Activated T-helper 17 cell treated with anti-CD3 and anti-CD28 coated beads, Interleukin-2, amount 50 U/mL, for 72 hours (primary cell): ENCODE measurements at regions not wholly inside any gene's neighbourhood (a gene's known extent, or its start where the extent isn't known, plus 50 kb on each side); places are given as distances from the start of the nearest gene placed in this dataset.
A peak's percentile ranks its signal among the peaks of the same experiment; 100 is the strongest.

Experiments used
- ATAC-seq: fragments of 150-1000 bp; cut with Tn5 transposase; replicated peaks from 2 replicates; pipeline ENCODE4 v1.10.0; 2021; ENCODE audit warnings: mild to moderate bottlenecking, moderate library complexity
- H3K27ac Mint-ChIP-seq: one replicate; pipeline ENCODE4 v1.8.0; 2022; ENCODE audit warnings: mixed read lengths
- H3K27me3 Mint-ChIP-seq: one replicate; pipeline ENCODE4 v1.8.0; 2022; ENCODE audit warnings: mixed read lengths
- H3K36me3 Mint-ChIP-seq: one replicate; pipeline ENCODE4 v1.8.0; 2022; ENCODE audit warnings: low read depth, mild to moderate bottlenecking, mixed read lengths
- H3K4me1 Mint-ChIP-seq: one replicate; pipeline ENCODE4 v1.8.0; 2022; ENCODE audit warnings: mixed read lengths
- H3K4me3 Mint-ChIP-seq: one replicate; pipeline ENCODE4 v1.8.0; 2022; ENCODE audit warnings: mild to moderate bottlenecking, mixed read lengths
- H3K9me3 Mint-ChIP-seq: one replicate; pipeline ENCODE4 v1.8.0; 2022; ENCODE audit warnings: mixed read lengths

DNA sequence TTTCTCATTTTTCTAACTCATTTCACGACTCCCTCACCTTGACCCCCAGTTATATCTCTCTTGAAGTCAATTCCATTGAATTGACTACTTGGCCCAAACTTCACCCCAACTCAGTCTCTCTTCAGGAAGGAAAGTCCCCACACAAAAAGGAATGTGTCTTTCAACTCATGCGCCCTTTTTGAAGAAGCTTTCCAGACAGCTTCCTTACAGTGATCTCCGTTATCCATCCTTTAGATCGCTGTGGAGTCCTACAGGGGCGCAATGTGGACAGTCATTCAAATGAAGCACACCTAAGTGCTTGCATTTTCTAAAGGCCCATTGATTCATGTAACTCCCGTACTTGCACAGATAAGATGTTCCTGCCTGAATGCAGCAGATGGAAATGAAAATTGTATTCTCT, 101.1 kb upstream of the VPREB1 start:
- no peaks in the 10 kb centered on the region for H3K4me1 Mint-ChIP-seq
- H3K27ac Mint-ChIP-seq, result no peak overlapping the region
- H3K4me3 Mint-ChIP-seq, result no peak overlapping the region
- ATAC-seq, result no peak
- no peaks in the 10 kb centered on the region for H3K36me3 Mint-ChIP-seq
- H3K27me3 Mint-ChIP-seq, result peaks cover 44% of the 10 kb centered on the region
- H3K9me3 Mint-ChIP-seq, result no peaks in the 10 kb centered on the region

GRCh38 chr22:22142661-22143060, 101.9 kb upstream of the VPREB1 start:
- Mint-ChIP-seq H3K9me3 (no peaks in the 10 kb centered on the region), H3K4me1 (no peaks in the 10 kb centered on the region), H3K36me3 (no peaks in the 10 kb centered on the region), H3K4me3 (no peak overlapping the region), H3K27ac (no peak overlapping the region), H3K27me3 (peaks cover 38% of the 10 kb centered on the region)
- ATAC-seq, result no peak

DNA sequence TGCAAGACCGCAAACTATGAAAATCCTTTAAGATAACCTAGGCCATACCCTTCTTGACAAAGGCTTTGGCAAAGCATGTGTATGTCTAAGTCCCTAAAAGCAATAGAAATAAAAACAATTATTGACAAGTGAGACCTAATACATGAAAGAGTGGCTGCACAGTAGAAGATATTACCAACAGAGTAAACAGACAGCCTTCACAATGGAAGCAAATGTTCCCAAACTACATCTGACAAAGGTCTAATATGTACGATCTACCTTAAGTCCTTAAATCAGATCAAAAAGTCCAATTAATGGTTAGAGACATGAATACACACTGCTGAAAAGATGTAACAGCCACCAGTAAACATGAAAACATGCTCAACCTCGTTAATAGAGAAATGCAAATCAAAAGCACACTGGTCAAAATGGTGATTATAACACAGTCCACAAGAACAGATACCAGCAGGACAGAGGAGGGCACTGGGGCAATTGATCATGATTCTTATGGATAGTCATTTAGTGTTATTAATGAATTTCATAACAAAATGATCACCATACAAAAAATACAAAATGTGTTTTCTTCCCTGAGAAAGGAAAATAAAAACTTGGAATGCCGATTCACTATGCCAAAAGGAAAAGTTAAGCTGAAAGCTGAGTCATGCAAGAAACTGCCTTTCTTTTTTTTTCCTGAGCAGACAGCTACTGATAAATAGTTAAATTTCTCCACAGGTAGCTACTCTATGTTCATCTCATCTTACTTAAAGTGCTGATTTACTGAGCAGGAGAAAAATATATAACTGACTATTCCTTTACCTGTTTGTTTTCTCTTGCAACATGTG, 102.6 kb upstream of the VPREB1 start:
- ATAC-seq, result no peak
- Mint-ChIP-seq H3K36me3 (no peaks in the 10 kb centered on the region), H3K27ac (no peak overlapping the region), H3K4me1 (no peaks in the 10 kb centered on the region), H3K4me3 (no peak overlapping the region), H3K27me3 (peaks cover 35% of the 10 kb centered on the region), H3K9me3 (no peaks in the 10 kb centered on the region)

- Mint-ChIP-seq H3K4me3 (no peak overlapping the region), H3K4me1 (no peaks in the 10 kb centered on the region), H3K27me3 (peaks cover 33% of the 10 kb centered on the region), H3K27ac (no peak overlapping the region), H3K9me3 (no peaks in the 10 kb centered on the region), H3K36me3 (no peaks in the 10 kb centered on the region)
- no peak for ATAC-seq
Measured at GRCh38 chr22:22141031-22141430, 103.6 kb upstream of the VPREB1 start.

- Mint-ChIP-seq H3K27ac (no peak overlapping the region), H3K27me3 (peaks cover 30% of the 10 kb centered on the region), H3K4me1 (no peaks in the 10 kb centered on the region), H3K36me3 (no peaks in the 10 kb centered on the region), H3K9me3 (no peaks in the 10 kb centered on the region), H3K4me3 (no peak overlapping the region)
- no peak for ATAC-seq
Measured at GRCh38 chr22:22139364-22139763, 105.2 kb upstream of the VPREB1 start.

DNA sequence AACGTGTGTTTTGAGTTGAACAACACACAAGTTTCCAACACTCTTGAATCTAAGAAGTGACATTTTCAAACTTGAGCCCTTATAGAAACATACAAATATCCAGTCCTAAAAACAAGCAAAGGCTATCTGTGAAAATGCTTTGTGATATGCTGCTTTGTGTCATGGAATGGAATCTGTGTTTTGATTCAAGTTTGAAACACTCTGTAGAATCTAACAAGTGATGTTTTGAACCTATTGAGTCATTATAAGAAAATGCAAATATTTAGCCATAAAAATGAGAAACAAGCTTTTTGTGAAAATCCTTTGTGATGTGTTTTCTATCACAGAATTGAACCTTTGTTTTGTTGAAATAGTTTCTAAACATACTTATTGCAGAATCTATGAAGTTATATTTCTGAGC, 105.7 kb upstream of the VPREB1 start:
- Mint-ChIP-seq H3K4me1 (no peaks in the 10 kb centered on the region), H3K9me3 (no peaks in the 10 kb centered on the region), H3K36me3 (no peaks in the 10 kb centered on the region), H3K27me3 (peaks cover 30% of the 10 kb centered on the region), H3K27ac (no peak overlapping the region), H3K4me3 (no peak overlapping the region)
- no peak for ATAC-seq

- Mint-ChIP-seq H3K4me1 (no peaks in the 10 kb centered on the region), H3K27me3 (peaks cover 24% of the 10 kb centered on the region), H3K36me3 (no peaks in the 10 kb centered on the region), H3K27ac (no peak overlapping the region), H3K9me3 (no peaks in the 10 kb centered on the region), H3K4me3 (no peak overlapping the region)
- no peak for ATAC-seq
Measured at GRCh38 chr22:22137891-22138290, 106.7 kb upstream of the VPREB1 start.

DNA sequence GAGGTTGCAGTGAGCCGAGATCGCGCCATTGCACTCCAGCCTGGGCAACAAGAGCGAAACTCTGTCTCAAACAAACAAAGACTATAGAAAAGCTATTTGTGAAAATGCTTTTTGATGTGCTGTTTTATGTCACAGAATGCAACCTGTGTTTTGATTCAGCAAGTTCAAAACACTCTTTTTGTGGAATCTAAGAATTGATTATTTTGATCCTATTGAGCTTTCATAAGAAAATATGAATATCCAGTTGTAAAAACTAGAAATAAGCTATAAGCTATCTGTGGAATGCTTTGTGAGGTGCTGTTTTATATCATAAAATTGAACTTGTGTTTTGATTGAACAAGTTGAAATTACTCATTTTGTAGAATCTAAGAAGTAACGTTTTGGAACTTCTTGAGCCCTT, 110.7 kb upstream of the VPREB1 start:
- Mint-ChIP-seq H3K4me3 (no peak overlapping the region), H3K36me3 (no peaks in the 10 kb centered on the region), H3K27me3 (peaks cover 3% of the 10 kb centered on the region), H3K27ac (no peak overlapping the region), H3K9me3 (no peaks in the 10 kb centered on the region), H3K4me1 (no peaks in the 10 kb centered on the region)
- ATAC-seq, result no peak

- Mint-ChIP-seq H3K4me3 (no peak overlapping the region), H3K9me3 (no peaks in the 10 kb centered on the region), H3K27ac (no peak overlapping the region), H3K36me3 (no peaks in the 10 kb centered on the region), H3K4me1 (no peaks in the 10 kb centered on the region), H3K27me3 (peaks cover 9% of the 10 kb centered on the region)
- ATAC-seq, result peak; percentile 59
Measured at GRCh38 chr22:22130953-22131608, 113.5 kb upstream of the VPREB1 start.

- Mint-ChIP-seq H3K4me3 (no peak overlapping the region), H3K27me3 (peaks cover 12% of the 10 kb centered on the region), H3K4me1 (no peaks in the 10 kb centered on the region), H3K9me3 (no peaks in the 10 kb centered on the region), H3K36me3 (no peaks in the 10 kb centered on the region), H3K27ac (no peak overlapping the region)
- no peak for ATAC-seq
Measured at GRCh38 chr22:22129387-22129786, 115.2 kb upstream of the VPREB1 start.

DNA sequence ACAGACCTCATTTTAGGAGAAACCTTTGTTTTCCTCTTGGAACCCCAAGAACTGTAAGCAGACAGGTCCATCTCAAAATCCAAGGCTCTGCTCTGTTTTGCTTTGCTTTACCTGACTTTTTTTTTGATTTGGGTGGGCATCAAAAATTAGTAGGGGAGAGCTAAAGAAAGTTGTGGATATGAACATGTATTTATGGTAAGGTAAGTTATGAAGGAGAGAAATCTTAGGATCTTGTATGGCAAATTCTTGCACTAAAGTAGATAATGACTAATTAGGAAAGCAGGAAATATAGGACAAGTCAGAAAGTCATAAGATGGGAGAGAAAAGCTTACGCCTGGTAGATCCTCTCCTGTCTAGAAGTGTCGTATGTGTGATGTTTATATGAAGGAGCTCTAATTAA, 116.1 kb upstream of the VPREB1 start:
- Mint-ChIP-seq H3K4me3 (no peak overlapping the region), H3K27me3 (peaks cover 21% of the 10 kb centered on the region), H3K9me3 (no peaks in the 10 kb centered on the region), H3K36me3 (no peaks in the 10 kb centered on the region), H3K27ac (no peak overlapping the region), H3K4me1 (peaks cover 1% of the 10 kb centered on the region)
- no peak for ATAC-seq

- no peaks in the 10 kb centered on the region for H3K36me3 Mint-ChIP-seq
- no peaks in the 10 kb centered on the region for H3K9me3 Mint-ChIP-seq
- no peak for ATAC-seq
- peaks cover 31% of the 10 kb centered on the region for H3K27me3 Mint-ChIP-seq
- peaks cover 4% of the 10 kb centered on the region for H3K4me1 Mint-ChIP-seq
- no peak overlapping the region for H3K4me3 Mint-ChIP-seq
- no peak overlapping the region for H3K27ac Mint-ChIP-seq
Measured at GRCh38 chr22:22127100-22127499, 117.5 kb upstream of the VPREB1 start.

GRCh38 chr22:22125579-22126468, 118.8 kb upstream of the VPREB1 start:
- Mint-ChIP-seq H3K4me3 (no peak overlapping the region), H3K4me1 (peaks cover 4% of the 10 kb centered on the region), H3K27me3 (peaks cover 31% of the 10 kb centered on the region), H3K9me3 (no peaks in the 10 kb centered on the region), H3K27ac (no peak overlapping the region), H3K36me3 (no peaks in the 10 kb centered on the region)
- ATAC-seq, result no peak

GRCh38 chr22:22125028-22125578, 119.5 kb upstream of the VPREB1 start:
- ATAC-seq, result no peak
- Mint-ChIP-seq H3K4me1 (peaks cover 4% of the 10 kb centered on the region), H3K4me3 (no peak overlapping the region), H3K27me3 (peaks cover 31% of the 10 kb centered on the region), H3K36me3 (no peaks in the 10 kb centered on the region), H3K9me3 (no peaks in the 10 kb centered on the region), H3K27ac (no peak overlapping the region)
